Hematopoietic multipotent progenitor cell (in vitro differentiated cells): ENCODE measurements at regions not wholly inside any gene's neighbourhood (a gene's known extent, or its start where the extent isn't known, plus 50 kb on each side); places are given as distances from the start of the nearest gene placed in this dataset.

ENCODE experiments used
- DNase-seq, 3 donors: peaks; one replicate each; pipeline ENCODE4 v3.0.0-alpha.2; 2011 to 2015; ENCODE audit warnings: low read depth in 2 of 3, low spot score in 2 of 3

GRCh38 chr4:121228848-121229247 is 64.7 kb upstream of the TNIP3 start:
- DNase-seq = no peak

GRCh38 chr4:121227341-121227792 is 63.2 kb upstream of the TNIP3 start:
- no peak for DNase-seq

GRCh38 chr4:121226362-121226761 is 62.2 kb upstream of the TNIP3 start:
- DNase-seq = no peak

GRCh38 chr4:121221608-121222007 is 57.5 kb upstream of the TNIP3 start:
- DNase-seq = no peak

GRCh38 chr4:121221201-121221600 is 57.1 kb upstream of the TNIP3 start:
- DNase-seq = no peak

- no peak for DNase-seq
Observed at GRCh38 chr4:121220698-121221097, 56.6 kb upstream of the TNIP3 start.

GRCh38 chr4:121219227-121219626 is 55.1 kb upstream of the TNIP3 start:
- no peak for DNase-seq

- no peak for DNase-seq
Observed at GRCh38 chr4:121217351-121217750, 53.2 kb upstream of the TNIP3 start.

- DNase-seq = no peak
Observed at GRCh38 chr4:121216461-121216860, 52.3 kb upstream of the TNIP3 start.

GRCh38 chr4:121213940-121214339 is 49.8 kb upstream of the TNIP3 start:
- no peak for DNase-seq
